Smooth muscle cell (in vitro differentiated cells): ENCODE measurements at regions not wholly inside any gene's neighbourhood (a gene's known extent, or its start where the extent isn't known, plus 50 kb on each side); places are given as distances from the start of the nearest gene placed in this dataset.

ENCODE experiments used
- DNase-seq: peaks from one replicate; lab custom pipeline; 2025; ENCODE audit not compliant: unreplicated experiment; lab: John Stamatoyannopoulos, UW
- H2AFZ ChIP-seq: fragments of 200-600 bp; sonication (generic); 2 replicates; pipeline ENCODE4 v1.6.0; 2016; ENCODE audit warnings: antibody characterized with exemption, low read depth, mild to moderate bottlenecking
- H3F3A ChIP-seq: fragments of 200-600 bp; sonication (generic); 2 replicates; pipeline ENCODE4 v1.6.0; 2017; ENCODE audit warnings: antibody characterized with exemption, low read depth
- H3K27ac ChIP-seq: fragments of 200-600 bp; sonication (generic); 2 replicates; pipeline ENCODE4 v1.5.1; 2016; ENCODE audit warnings: low read depth, mild to moderate bottlenecking
- H3K27me3 ChIP-seq: fragments of 200-600 bp; sonication (generic); 2 replicates; pipeline ENCODE4 v1.6.1; 2016; ENCODE audit warnings: low read depth, mild to moderate bottlenecking
- H3K36me3 ChIP-seq: fragments of 200-600 bp; sonication (generic); 2 replicates; pipeline ENCODE4 v1.5.1; 2016; ENCODE audit warnings: low read depth
- H3K4me1 ChIP-seq: fragments of 200-600 bp; sonication (generic); 2 replicates; pipeline ENCODE4 v1.5.1; 2016; ENCODE audit warnings: low read depth
- H3K4me2 ChIP-seq: fragments of 200-600 bp; sonication (generic); 2 replicates; pipeline ENCODE4 v1.6.0; 2016; ENCODE audit warnings: mild to moderate bottlenecking
- H3K4me3 ChIP-seq: fragments of 200-600 bp; sonication (generic); 2 replicates; pipeline ENCODE4 v1.5.1; 2016; ENCODE audit warnings: mild to moderate bottlenecking
- H3K79me2 ChIP-seq: fragments of 200-600 bp; sonication (generic); 2 replicates; pipeline ENCODE4 v1.6.0; 2016; ENCODE audit warnings: low read depth, mild to moderate bottlenecking
- H3K9ac ChIP-seq: fragments of 200-600 bp; sonication (generic); 2 replicates; pipeline ENCODE4 v1.6.0; 2016; ENCODE audit warnings: low read depth
- H3K9me3 ChIP-seq: fragments of 200-600 bp; sonication (generic); replicated peaks from 2 replicates; pipeline ENCODE4 v1.5.1; 2016; ENCODE audit warnings: low read depth
- H4K20me1 ChIP-seq: fragments of 200-600 bp; sonication (generic); 2 replicates; pipeline ENCODE4 v1.6.0; 2016; ENCODE audit warnings: low read depth
- CTCF ChIP-seq: fragments of 200-600 bp; sonication (generic); IDR thresholded peaks from 2 replicates; pipeline ENCODE4 v1.5.1; 2017; ENCODE audit warnings: borderline replicate concordance, mild to moderate bottlenecking, antibody characterized with exemption; ENCODE audit not compliant: insufficient read depth, poor library complexity, severe bottlenecking
- WGBS: methylation state at CpG from one replicate; pipeline ENCODE4 v1.1.7; 2016; ENCODE audit warnings: low lambda C conversion rate; 5-methylcytosine and 5-hydroxymethylcytosine counted together

GRCh38 chr5:171617266-171617665, 168.4 kb upstream of the SMIM23 start:
- Histone ChIP-seq H3K27ac (no peak overlapping the region), H3F3A (no peaks in the 10 kb centered on the region), H3K27me3 (peaks cover 12% of the 10 kb centered on the region), H3K4me2 (no peak overlapping the region), H3K4me1 (peaks cover 9% of the 10 kb centered on the region), H3K36me3 (no peaks in the 10 kb centered on the region), H3K79me2 (no peaks in the 10 kb centered on the region), H3K4me3 (no peak overlapping the region), H2AFZ (no peak overlapping the region), H3K9me3 (no peaks in the 10 kb centered on the region), H3K9ac (no peak overlapping the region), H4K20me1 (no peaks in the 10 kb centered on the region)
- DNase-seq, result no peak
- 93% methylated on average over 12 of the region's 12 CpGs for WGBS
- TF ChIP-seq CTCF, result no peak

GRCh38 chr5:171617817-171618591, 167.6 kb upstream of the SMIM23 start:
- Histone ChIP-seq H4K20me1 (no peaks in the 10 kb centered on the region), H3K27me3 (peaks cover 12% of the 10 kb centered on the region), H3K9ac (no peak overlapping the region), H3K36me3 (no peaks in the 10 kb centered on the region), H3F3A (no peaks in the 10 kb centered on the region), H2AFZ (no peak overlapping the region), H3K79me2 (no peaks in the 10 kb centered on the region), H3K4me3 (no peak overlapping the region), H3K4me2 (no peak overlapping the region), H3K4me1 (peaks cover 9% of the 10 kb centered on the region), H3K9me3 (no peaks in the 10 kb centered on the region), H3K27ac (no peak overlapping the region)
- no peak for DNase-seq
- no peak for TF ChIP-seq CTCF
- WGBS, result 91% methylated on average over 19 of the region's 19 CpGs

- 86% methylated on average over 7 of the region's 7 CpGs for WGBS
Observed at GRCh38 chr5:171619196-171619595, 166.4 kb upstream of the SMIM23 start.

More at GRCh38 chr5:171619196-171619595, 166.4 kb upstream of the SMIM23 start:
- H3K27ac ChIP-seq, result no peak overlapping the region
- H3K4me3 ChIP-seq, result no peak overlapping the region
- no peaks in the 10 kb centered on the region for H3F3A ChIP-seq
- DNase-seq, result no peak
- no peaks in the 10 kb centered on the region for H3K36me3 ChIP-seq
- peaks cover 21% of the 10 kb centered on the region for H3K27me3 ChIP-seq
- H3K4me1 ChIP-seq, result peaks cover 9% of the 10 kb centered on the region
- no peaks in the 10 kb centered on the region for H4K20me1 ChIP-seq
- TF ChIP-seq CTCF, result no peak
- H2AFZ ChIP-seq, result no peak overlapping the region
- H3K4me2 ChIP-seq, result no peak overlapping the region
- H3K79me2 ChIP-seq, result no peaks in the 10 kb centered on the region
- no peak overlapping the region for H3K9ac ChIP-seq
- no peaks in the 10 kb centered on the region for H3K9me3 ChIP-seq
